CD4-positive, alpha-beta memory T cell (primary cell): ENCODE measurements at regions not wholly inside any gene's neighbourhood (a gene's known extent, or its start where the extent isn't known, plus 50 kb on each side); places are given as distances from the start of the nearest gene placed in this dataset.
"Not testable (repeated sequence)": the region's sequence is repeated elsewhere in the genome, so short reads cannot be mapped to it uniquely, and the experiment has no call there.

ENCODE experiments used
- CTCF ChIA-PET: fragments of 350-600 bp; sonication (Branson Sonifier 250); formaldehyde crosslinking; loops from one replicate; lab custom pipeline; 2021; ENCODE audit warnings: inconsistent platforms; ENCODE audit not compliant: partially characterized antibody; lab: Charles Lee
- POLR2A ChIA-PET: fragments of 350-600 bp; sonication (Branson Sonifier 250); formaldehyde crosslinking; loops from one replicate; lab custom pipeline; 2021; ENCODE audit not compliant: partially characterized antibody; lab: Charles Lee
- DNase-seq, 5 donors: peaks; one replicate each; pipeline versions ENCODE4 v3.0.0 to v3.0.0-alpha.2; 2020 to 2022; ENCODE audit warnings: mixed read lengths in 1 of 5
- H3K27ac ChIP-seq: one replicate; pipeline ENCODE4 v1.7.0; 2013; ENCODE audit warnings: low read depth, low read length
- H3K27me3 ChIP-seq: 2 replicates; pipeline ENCODE4 v1.7.0; 2013; ENCODE audit warnings: mild to moderate bottlenecking, low read length, moderate library complexity; ENCODE audit not compliant: insufficient read depth
- H3K36me3 ChIP-seq: 2 replicates; pipeline ENCODE4 v1.7.0; 2013; ENCODE audit warnings: mild to moderate bottlenecking, low read length, moderate library complexity; ENCODE audit not compliant: insufficient read depth
- H3K4me1 ChIP-seq: 2 replicates; pipeline ENCODE4 v1.7.0; 2013; ENCODE audit warnings: mild to moderate bottlenecking, low read length, moderate library complexity; ENCODE audit not compliant: insufficient read depth
- H3K4me3 ChIP-seq, 2 donors: one replicate each; pipeline ENCODE4 v1.7.0; 2013; ENCODE audit warnings: low read length in 2 of 2, mild to moderate bottlenecking in 1 of 2
- H3K9me3 ChIP-seq, 2 donors: one replicate each; pipeline ENCODE4 v1.7.0; 2013; ENCODE audit warnings: low read length in 2 of 2, control low read depth in 1 of 2; ENCODE audit not compliant: control insufficient read depth in 1 of 2
- H3K27ac Mint-ChIP-seq, 7 donors: one replicate each; pipeline ENCODE4 v1.8.0; 2020 to 2021; ENCODE audit warnings: mixed read lengths in 7 of 7, mild to moderate bottlenecking in 6 of 7, inconsistent platforms in 3 of 7, moderate library complexity in 3 of 7
- H3K27me3 Mint-ChIP-seq, 2 donors: one replicate each; pipeline ENCODE4 v1.8.0; 2020 to 2021; ENCODE audit warnings: mixed read lengths in 2 of 2
- H3K36me3 Mint-ChIP-seq, 2 donors: one replicate each; pipeline ENCODE4 v1.8.0; 2020 to 2021; ENCODE audit warnings: mixed read lengths in 2 of 2, inconsistent platforms in 1 of 2, mild to moderate bottlenecking in 1 of 2
- H3K4me1 Mint-ChIP-seq, 4 donors: one replicate each; pipeline ENCODE4 v1.8.0; 2020 to 2021; ENCODE audit warnings: mixed read lengths in 4 of 4, mild to moderate bottlenecking in 1 of 4
- H3K4me3 Mint-ChIP-seq, 8 donors: one replicate each; pipeline ENCODE4 v1.8.0; 2020 to 2021; ENCODE audit warnings: mixed read lengths in 8 of 8, mild to moderate bottlenecking in 7 of 8, moderate library complexity in 6 of 8, inconsistent platforms in 3 of 8
- H3K9me3 Mint-ChIP-seq, 8 donors: one replicate each; pipeline ENCODE4 v1.8.0; 2020 to 2021; ENCODE audit warnings: mixed read lengths in 8 of 8, mild to moderate bottlenecking in 5 of 8, inconsistent platforms in 3 of 8, moderate library complexity in 1 of 8
- intact Hi-C: fragments of 100-400 bp; cut with micrococcal nuclease; formaldehyde crosslinking; loops from one replicate; pipeline ENCODE4 v1.15.1; 2023

GRCh38 chr11:103807806-103808205, 228.6 kb upstream of the DDI1 start:
- H3K4me1 Mint-ChIP-seq, result no peaks in the 10 kb centered on the region
- POLR2A ChIA-PET, result no interaction called here
- CTCF ChIA-PET, result no interaction called here
- no peak overlapping the region for H3K4me3 Mint-ChIP-seq
- no peaks in the 10 kb centered on the region for H3K36me3 Mint-ChIP-seq
- Histone ChIP-seq H3K9me3 (no peaks in the 10 kb centered on the region), H3K27ac (no peak overlapping the region), H3K4me1 (no peaks in the 10 kb centered on the region), H3K4me3 (no peak overlapping the region), H3K27me3 (no peaks in the 10 kb centered on the region), H3K36me3 (no peaks in the 10 kb centered on the region)
- intact Hi-C loops, result no loop called here
- H3K27ac Mint-ChIP-seq, result no peak overlapping the region
- peaks cover 0 to 4% of the 10 kb centered on the region in 2 donors for H3K27me3 Mint-ChIP-seq
- no peak for DNase-seq
- H3K9me3 Mint-ChIP-seq, result no peaks in the 10 kb centered on the region

- H3K4me3 Mint-ChIP-seq, result no peak overlapping the region
Observed at GRCh38 chr11:103808252-103808651, 228.2 kb upstream of the DDI1 start.

GRCh38 chr11:103811870-103812455, 224.5 kb upstream of the DDI1 start:
- Mint-ChIP-seq H3K4me1 (no peaks in the 10 kb centered on the region), H3K4me3 (no peak overlapping the region), H3K9me3 (peaks cover 0 to 4% (median 0%) of the 10 kb centered on the region in 8 donors), H3K27ac (no peak overlapping the region), H3K27me3 (peaks cover 0 to 2% of the 10 kb centered on the region in 2 donors), H3K36me3 (no peaks in the 10 kb centered on the region)
- no peak for DNase-seq
- ChIA-PET POLR2A (no interaction called here), CTCF (no interaction called here)
- H3K4me1 ChIP-seq, result no peaks in the 10 kb centered on the region
- intact Hi-C loops, result no loop called here
- no peaks in the 10 kb centered on the region for H3K36me3 ChIP-seq
- H3K9me3 ChIP-seq, result no peaks in the 10 kb centered on the region
- H3K4me3 ChIP-seq, result no peak overlapping the region
- no peaks in the 10 kb centered on the region for H3K27me3 ChIP-seq
- H3K27ac ChIP-seq, result no peak overlapping the region

More at GRCh38 chr11:103808252-103808651, 228.2 kb upstream of the DDI1 start:
- no peak for DNase-seq
- ChIA-PET POLR2A (no interaction called here), CTCF (no interaction called here)
- Histone ChIP-seq H3K36me3 (no peaks in the 10 kb centered on the region), H3K4me1 (no peaks in the 10 kb centered on the region), H3K27ac (no peak overlapping the region), H3K4me3 (no peak overlapping the region), H3K27me3 (no peaks in the 10 kb centered on the region), H3K9me3 (no peaks in the 10 kb centered on the region)
- peaks cover 0 to 4% of the 10 kb centered on the region in 2 donors for H3K27me3 Mint-ChIP-seq
- no peaks in the 10 kb centered on the region for H3K36me3 Mint-ChIP-seq
- no peak overlapping the region for H3K27ac Mint-ChIP-seq
- H3K4me1 Mint-ChIP-seq, result no peaks in the 10 kb centered on the region
- no peaks in the 10 kb centered on the region for H3K9me3 Mint-ChIP-seq
- intact Hi-C loops, result no loop called here

DNA sequence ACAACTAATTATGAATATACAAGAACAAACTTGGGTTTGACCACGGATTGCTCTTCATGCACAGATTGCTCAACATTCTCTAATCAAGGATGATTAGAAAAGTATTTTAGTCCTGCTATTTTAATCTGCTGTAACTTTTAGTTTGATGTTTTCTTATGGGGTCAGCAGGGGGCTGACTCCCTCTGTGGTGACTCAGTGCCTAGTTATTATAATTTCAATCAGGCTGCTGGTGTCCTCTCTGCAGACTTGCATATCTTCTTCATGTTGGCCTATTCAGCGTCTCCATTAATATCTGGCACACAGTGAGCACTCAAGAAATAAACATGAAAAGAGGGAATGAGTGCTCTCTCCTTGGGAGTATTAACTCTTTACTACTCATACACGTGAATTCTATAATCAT, 223.8 kb upstream of the DDI1 start:
- Mint-ChIP-seq H3K9me3 (peaks cover 0 to 5% (median 0%) of the 10 kb centered on the region in 8 donors), H3K36me3 (no peaks in the 10 kb centered on the region), H3K27ac (no peak overlapping the region), H3K27me3 (peaks cover 0 to 2% of the 10 kb centered on the region in 2 donors), H3K4me3 (no peak overlapping the region), H3K4me1 (no peaks in the 10 kb centered on the region)
- Histone ChIP-seq H3K4me3 (no peak overlapping the region), H3K27me3 (no peaks in the 10 kb centered on the region), H3K9me3 (no peaks in the 10 kb centered on the region), H3K27ac (no peak overlapping the region), H3K36me3 (no peaks in the 10 kb centered on the region), H3K4me1 (no peaks in the 10 kb centered on the region)
- CTCF ChIA-PET, result no interaction called here
- intact Hi-C loops, result no loop called here
- no peak for DNase-seq
- POLR2A ChIA-PET, result no interaction called here

- H3K4me1 ChIP-seq, H3K27me3 Mint-ChIP-seq, H3K27ac Mint-ChIP-seq, intact Hi-C loops, H3K27me3 ChIP-seq, H3K9me3 Mint-ChIP-seq, POLR2A ChIA-PET, H3K36me3 ChIP-seq, CTCF ChIA-PET, H3K4me3 ChIP-seq, DNase-seq, H3K4me3 Mint-ChIP-seq, H3K36me3 Mint-ChIP-seq, H3K9me3 ChIP-seq, H3K4me1 Mint-ChIP-seq, H3K27ac ChIP-seq: not testable (repeated sequence)
Observed at GRCh38 chr11:103820345-103820744, 216.1 kb upstream of the DDI1 start.

GRCh38 chr11:103824116-103824515, 212.3 kb upstream of the DDI1 start:
- Histone ChIP-seq H3K36me3 (no peaks in the 10 kb centered on the region), H3K27me3 (no peaks in the 10 kb centered on the region), H3K9me3 (no peaks in the 10 kb centered on the region), H3K4me1 (no peaks in the 10 kb centered on the region), H3K4me3 (no peak overlapping the region), H3K27ac (no peak overlapping the region)
- ChIA-PET POLR2A (no interaction called here), CTCF (no interaction called here)
- Mint-ChIP-seq H3K9me3 (peaks cover 0 to 8% (median 4%) of the 10 kb centered on the region in 8 donors), H3K36me3 (no peaks in the 10 kb centered on the region), H3K27ac (no peak overlapping the region), H3K4me1 (no peaks in the 10 kb centered on the region), H3K27me3 (peaks cover 0 to 2% of the 10 kb centered on the region in 2 donors), H3K4me3 (no peak overlapping the region)
- intact Hi-C loops, result no loop called here
- DNase-seq, result no peak

- H3K4me3 Mint-ChIP-seq, result no peak overlapping the region
- H3K27ac ChIP-seq, result no peak overlapping the region
- peaks cover 0 to 2% of the 10 kb centered on the region in 2 donors for H3K27me3 Mint-ChIP-seq
- intact Hi-C loops, result no loop called here
- H3K4me3 ChIP-seq, result no peak overlapping the region
- no peak for DNase-seq
- no peak overlapping the region for H3K27ac Mint-ChIP-seq
- peaks cover 0 to 14% (median 9%) of the 10 kb centered on the region in 8 donors for H3K9me3 Mint-ChIP-seq
- H3K36me3 ChIP-seq, result no peaks in the 10 kb centered on the region
- no peaks in the 10 kb centered on the region for H3K4me1 ChIP-seq
- H3K36me3 Mint-ChIP-seq, result no peaks in the 10 kb centered on the region
- no peaks in the 10 kb centered on the region for H3K4me1 Mint-ChIP-seq
- H3K27me3 ChIP-seq, result no peaks in the 10 kb centered on the region
- no peaks in the 10 kb centered on the region for H3K9me3 ChIP-seq
- CTCF ChIA-PET, result no interaction called here
- POLR2A ChIA-PET, result no interaction called here
Observed at GRCh38 chr11:103825469-103825868, 211.0 kb upstream of the DDI1 start.

- no peaks in the 10 kb centered on the region for H3K9me3 ChIP-seq
Observed at GRCh38 chr11:103826856-103827255, 209.6 kb upstream of the DDI1 start.

More at GRCh38 chr11:103826856-103827255, 209.6 kb upstream of the DDI1 start:
- Mint-ChIP-seq H3K4me3 (no peak overlapping the region), H3K9me3 (peaks cover 0 to 17% (median 12%) of the 10 kb centered on the region in 8 donors), H3K27ac (no peak overlapping the region), H3K4me1 (no peaks in the 10 kb centered on the region), H3K27me3 (peaks cover 0 to 2% of the 10 kb centered on the region in 2 donors), H3K36me3 (no peaks in the 10 kb centered on the region)
- Histone ChIP-seq H3K4me1 (no peaks in the 10 kb centered on the region), H3K4me3 (no peak overlapping the region), H3K36me3 (no peaks in the 10 kb centered on the region), H3K27ac (no peak overlapping the region), H3K27me3 (no peaks in the 10 kb centered on the region)
- intact Hi-C loops, result no loop called here
- CTCF ChIA-PET, result no interaction called here
- no peak for DNase-seq
- POLR2A ChIA-PET, result no interaction called here
